Astrocyte of the hippocampus (primary cell): ENCODE measurements at regions not wholly inside any gene's neighbourhood (a gene's known extent, or its start where the extent isn't known, plus 50 kb on each side); places are given as distances from the start of the nearest gene placed in this dataset.
"Not testable (repeated sequence)": the region's sequence is repeated elsewhere in the genome, so short reads cannot be mapped to it uniquely, and the experiment has no call there.

Experiments
- DNase-seq: peaks from one replicate; pipeline ENCODE4 v3.0.0; 2011; ENCODE audit warnings: low read depth, low spot score

DNA sequence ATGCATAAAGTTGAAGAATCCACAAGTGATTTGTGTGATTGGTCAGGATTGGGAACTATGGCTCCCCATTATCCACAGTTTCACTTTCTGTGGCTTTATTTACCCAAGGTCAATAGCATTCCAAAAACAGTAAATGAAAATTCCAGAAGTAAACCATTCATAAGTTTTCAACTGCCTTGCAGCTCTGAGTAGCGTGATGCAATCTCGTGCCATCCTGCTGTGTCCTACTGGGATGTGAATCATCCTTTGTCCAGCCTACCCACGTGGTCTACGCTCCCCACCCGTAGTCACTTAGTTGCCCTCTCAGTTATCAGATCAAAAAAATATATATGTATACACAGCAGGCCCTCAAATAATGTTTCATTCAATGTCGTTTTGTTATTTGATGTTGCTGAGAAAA lies 89.0 kb upstream of the DLGAP1 start:
- DNase-seq = no peak

- DNase-seq = no peak
Measured at GRCh38 chr18:4543711-4544110, 88.6 kb upstream of the DLGAP1 start.

- no peak for DNase-seq
Measured at GRCh38 chr18:4541588-4541987, 86.5 kb upstream of the DLGAP1 start.

GRCh38 chr18:4536447-4536846 lies 81.3 kb upstream of the DLGAP1 start:
- no peak for DNase-seq

DNA sequence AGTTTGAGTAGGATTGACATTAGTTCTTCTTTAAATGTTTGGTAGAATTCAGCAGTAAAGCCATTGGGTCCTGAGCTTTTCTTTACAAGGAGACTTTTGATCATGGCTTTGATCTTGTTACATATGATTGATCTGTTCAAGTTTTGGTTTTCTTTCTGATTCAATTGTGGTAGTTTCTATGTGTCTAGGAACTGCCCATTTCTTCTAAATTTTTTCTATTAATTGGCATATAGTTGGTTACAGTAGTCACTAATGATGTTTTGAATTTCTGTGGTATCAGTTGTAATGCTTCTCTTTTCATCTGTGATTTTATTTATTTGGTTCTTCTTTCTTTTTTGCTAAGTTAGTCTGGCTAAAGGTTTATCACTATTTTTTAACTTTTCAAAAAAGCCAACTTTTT lies 73.3 kb upstream of the DLGAP1 start:
- no peak for DNase-seq

GRCh38 chr18:4527826-4528225 lies 72.7 kb upstream of the DLGAP1 start:
- DNase-seq = not testable (repeated sequence)

- DNase-seq = no peak
Measured at GRCh38 chr18:4524096-4524495, 69.0 kb upstream of the DLGAP1 start.

- DNase-seq = no peak
Measured at GRCh38 chr18:4511166-4511565, 56.1 kb upstream of the DLGAP1 start.

DNA sequence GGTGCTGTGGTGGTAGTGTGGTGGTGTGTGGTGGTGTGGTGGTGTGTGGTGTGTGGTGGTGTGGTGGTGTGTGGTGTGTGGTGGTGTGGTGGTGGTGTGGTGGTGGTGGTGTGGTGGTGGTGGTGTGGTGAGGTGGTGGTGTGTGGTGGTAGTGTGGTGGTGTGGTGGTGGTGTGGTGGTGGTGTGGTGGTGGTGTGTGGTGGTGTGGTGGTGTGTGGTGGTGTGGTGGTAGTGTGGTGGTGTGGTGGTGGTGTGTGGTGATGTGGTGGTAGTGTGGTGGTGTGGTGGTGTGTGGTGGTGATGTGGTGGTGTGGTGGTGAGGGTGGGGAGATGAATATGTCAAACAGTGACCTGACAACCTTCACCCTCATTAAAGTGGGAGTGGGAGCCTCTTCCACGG lies 55.6 kb upstream of the DLGAP1 start:
- DNase-seq = peak; percentile 12

DNA sequence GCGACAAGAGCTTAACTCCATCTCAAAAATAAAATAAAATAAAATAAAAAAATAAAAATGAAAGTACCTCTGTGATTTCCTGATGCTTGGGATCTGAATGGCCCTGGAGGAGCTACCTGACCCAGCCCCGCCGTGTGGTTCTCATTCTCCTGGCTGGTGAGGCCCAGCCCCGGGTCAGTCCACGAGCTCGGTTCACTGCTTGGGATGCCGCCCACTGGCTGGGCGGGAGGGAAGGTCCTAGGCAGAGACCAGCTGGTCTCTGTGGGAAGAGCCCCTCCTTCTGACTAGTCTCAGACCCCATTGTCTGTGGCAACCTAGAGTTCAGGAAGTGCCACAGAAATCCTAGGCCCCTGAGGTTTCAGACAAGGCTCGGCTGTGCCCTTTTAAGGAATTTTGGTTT lies 55.1 kb upstream of the DLGAP1 start:
- no peak for DNase-seq
